ENCODE measurements at regions not wholly inside any gene's neighbourhood (a gene's known extent, or its start where the extent isn't known, plus 50 kb on each side); places are given as distances from the start of the nearest gene placed in this dataset.
"Not testable (repeated sequence)": the region's sequence is repeated elsewhere in the genome, so short reads cannot be mapped to it uniquely, and the experiment has no call there.

DNA sequence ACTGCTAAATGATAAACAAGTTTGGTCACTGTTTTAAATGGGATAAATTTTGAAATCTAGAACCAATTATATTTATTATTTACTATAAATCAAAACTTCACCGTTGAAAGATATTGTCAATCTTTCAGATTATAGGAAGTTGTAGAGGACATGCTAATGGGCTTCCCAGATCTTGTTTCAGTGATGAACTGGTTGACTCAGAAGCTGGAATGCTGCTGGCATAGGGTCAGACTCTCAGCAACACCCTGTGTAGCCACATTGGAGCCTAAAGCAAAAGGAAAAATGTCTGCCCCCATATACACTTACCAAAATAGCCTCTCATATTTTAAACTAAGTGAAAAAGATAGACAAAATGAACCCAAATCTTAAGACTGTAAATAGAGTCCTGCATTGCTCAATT, 916.9 kb upstream of the SOX9 start:
- DNase-seq (ENCODE audit: low read depth), result no peak
- Histone ChIP-seq H3K4me3 (ENCODE audit: low read depth, low read length) (no peak overlapping the region), H3K27me3 (ENCODE audit: control insufficient read depth, insufficient read depth, low read length) (no peaks in the 10 kb centered on the region)

DNA sequence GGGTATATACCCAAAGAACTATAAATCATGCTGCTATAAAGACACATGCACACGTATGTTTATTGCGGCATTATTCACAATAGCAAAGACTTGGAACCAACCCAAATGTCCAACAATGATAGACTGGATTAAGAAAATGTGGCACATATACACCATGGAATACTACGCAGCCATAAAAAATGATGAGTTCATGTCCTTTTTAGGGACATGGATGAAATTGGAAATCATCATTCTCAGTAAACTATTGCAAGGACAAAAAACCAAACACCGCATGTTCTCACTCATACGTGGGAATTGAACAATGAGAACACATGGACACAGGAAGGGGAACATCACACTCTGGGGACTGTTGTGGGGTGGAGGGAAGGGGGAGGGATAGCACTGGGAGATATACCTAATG, 914.9 kb upstream of the SOX9 start:
- DNase-seq (ENCODE audit: low read depth), result not testable (repeated sequence)

More for the DNA sequence above, 916.9 kb upstream of the SOX9 start:
- TF ChIP-seq, protein P1, sequence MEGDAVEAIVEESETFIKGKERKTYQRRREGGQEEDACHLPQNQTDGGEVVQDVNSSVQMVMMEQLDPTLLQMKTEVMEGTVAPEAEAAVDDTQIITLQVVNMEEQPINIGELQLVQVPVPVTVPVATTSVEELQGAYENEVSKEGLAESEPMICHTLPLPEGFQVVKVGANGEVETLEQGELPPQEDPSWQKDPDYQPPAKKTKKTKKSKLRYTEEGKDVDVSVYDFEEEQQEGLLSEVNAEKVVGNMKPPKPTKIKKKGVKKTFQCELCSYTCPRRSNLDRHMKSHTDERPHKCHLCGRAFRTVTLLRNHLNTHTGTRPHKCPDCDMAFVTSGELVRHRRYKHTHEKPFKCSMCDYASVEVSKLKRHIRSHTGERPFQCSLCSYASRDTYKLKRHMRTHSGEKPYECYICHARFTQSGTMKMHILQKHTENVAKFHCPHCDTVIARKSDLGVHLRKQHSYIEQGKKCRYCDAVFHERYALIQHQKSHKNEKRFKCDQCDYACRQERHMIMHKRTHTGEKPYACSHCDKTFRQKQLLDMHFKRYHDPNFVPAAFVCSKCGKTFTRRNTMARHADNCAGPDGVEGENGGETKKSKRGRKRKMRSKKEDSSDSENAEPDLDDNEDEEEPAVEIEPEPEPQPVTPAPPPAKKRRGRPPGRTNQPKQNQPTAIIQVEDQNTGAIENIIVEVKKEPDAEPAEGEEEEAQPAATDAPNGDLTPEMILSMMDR (IDR thresholded peaks at IDR 0.05; ENCODE audit: insufficient read depth, low read length, poor library complexity, severe bottlenecking), result no peak
- no peaks in the 10 kb centered on the region for H3K36me3 ChIP-seq (ENCODE audit: control insufficient read depth, insufficient read depth, low read length)

DNA sequence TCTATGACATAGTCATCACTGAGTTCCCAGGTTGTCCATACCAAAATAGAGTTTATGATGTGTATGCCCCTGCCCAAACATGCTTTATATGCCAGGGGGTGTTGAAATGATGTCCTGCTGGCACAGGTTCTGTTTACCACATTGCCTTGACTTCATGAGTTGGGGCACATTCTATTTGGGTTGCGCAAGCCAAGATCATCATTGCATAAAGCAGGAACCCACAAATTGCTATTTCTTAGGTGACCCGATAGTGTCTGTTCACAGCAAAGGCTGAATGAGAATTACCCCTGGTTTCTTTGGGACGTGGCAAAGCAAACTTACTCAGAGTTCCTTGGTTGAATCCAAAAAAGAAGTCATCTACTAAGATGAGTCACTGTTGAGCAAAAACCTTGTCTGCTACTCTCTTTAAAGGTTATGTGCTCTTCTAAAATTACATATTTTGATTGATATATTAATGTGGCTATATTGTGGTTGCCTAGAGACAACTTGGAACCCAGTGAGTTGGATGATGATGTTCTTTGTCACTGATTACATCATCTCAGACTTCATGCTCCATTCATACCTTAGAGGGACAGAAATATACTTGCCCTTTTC, 912.6 kb upstream of the SOX9 start:
- TF ChIP-seq, protein P1 (IDR thresholded peaks at IDR 0.05; ENCODE audit: insufficient read depth, low read length, poor library complexity, severe bottlenecking), result no peak
- no peak for DNase-seq (ENCODE audit: low read depth)
- no peaks in the 10 kb centered on the region for H3K27me3 ChIP-seq (ENCODE audit: control insufficient read depth, insufficient read depth, low read length)
- no peak overlapping the region for H3K4me3 ChIP-seq (ENCODE audit: low read depth, low read length)
- H3K36me3 ChIP-seq (ENCODE audit: control insufficient read depth, insufficient read depth, low read length), result no peaks in the 10 kb centered on the region

More for the DNA sequence above, 914.9 kb upstream of the SOX9 start:
- H3K27me3 ChIP-seq (ENCODE audit: control insufficient read depth, insufficient read depth, low read length); H3K4me3 ChIP-seq (ENCODE audit: low read depth, low read length); H3K36me3 ChIP-seq (ENCODE audit: control insufficient read depth, insufficient read depth, low read length): not testable (repeated sequence)

DNA sequence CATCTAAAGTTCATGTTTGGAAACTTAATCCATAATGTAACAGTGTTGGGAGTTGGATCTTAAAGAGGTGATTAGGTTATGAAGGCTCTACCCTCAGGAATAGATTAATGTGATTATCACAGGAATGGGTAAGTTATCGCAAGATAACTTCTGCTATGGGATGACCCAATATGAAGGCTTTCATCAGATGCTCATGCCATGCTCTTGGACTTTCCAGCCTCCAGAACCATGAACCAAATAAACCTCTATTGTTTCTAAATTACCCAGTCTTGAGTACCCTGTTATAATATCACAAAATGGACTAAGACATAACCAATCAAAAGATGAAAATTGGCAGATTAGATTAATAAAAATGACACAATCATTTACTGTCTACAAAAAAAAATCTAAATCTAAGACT, 906.9 kb upstream of the SOX9 start:
- no peak overlapping the region for H3K4me3 ChIP-seq (ENCODE audit: low read depth, low read length)
- no peaks in the 10 kb centered on the region for H3K36me3 ChIP-seq (ENCODE audit: control insufficient read depth, insufficient read depth, low read length)
- TF ChIP-seq, protein P1 (IDR thresholded peaks at IDR 0.05; ENCODE audit: insufficient read depth, low read length, poor library complexity, severe bottlenecking), result no peak
- no peaks in the 10 kb centered on the region for H3K27me3 ChIP-seq (ENCODE audit: control insufficient read depth, insufficient read depth, low read length)
- no peak for DNase-seq (ENCODE audit: low read depth)

DNA sequence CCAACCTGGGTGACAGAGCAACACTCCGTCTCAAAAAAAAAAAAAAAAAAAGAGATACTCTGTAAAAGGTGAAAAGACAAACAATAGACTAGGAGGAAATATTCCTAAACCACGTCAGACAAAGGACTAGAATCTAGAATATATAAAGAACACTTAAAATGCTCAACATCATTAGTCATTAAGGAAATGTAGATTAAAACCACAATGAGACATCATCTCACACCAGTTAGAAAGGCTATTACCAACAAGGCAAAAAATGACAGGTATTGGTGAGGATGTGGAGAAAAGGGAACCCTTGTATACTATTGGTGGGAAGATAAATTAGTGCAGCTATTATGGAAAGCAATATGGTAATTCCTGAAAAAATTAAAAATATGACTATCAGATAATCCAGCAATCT, 903.1 kb upstream of the SOX9 start:
- TF ChIP-seq, protein P1 (IDR thresholded peaks at IDR 0.05; ENCODE audit: insufficient read depth, low read length, poor library complexity, severe bottlenecking), result no peak
- no peak for DNase-seq (ENCODE audit: low read depth)
- no peak overlapping the region for H3K4me3 ChIP-seq (ENCODE audit: low read depth, low read length)

DNA sequence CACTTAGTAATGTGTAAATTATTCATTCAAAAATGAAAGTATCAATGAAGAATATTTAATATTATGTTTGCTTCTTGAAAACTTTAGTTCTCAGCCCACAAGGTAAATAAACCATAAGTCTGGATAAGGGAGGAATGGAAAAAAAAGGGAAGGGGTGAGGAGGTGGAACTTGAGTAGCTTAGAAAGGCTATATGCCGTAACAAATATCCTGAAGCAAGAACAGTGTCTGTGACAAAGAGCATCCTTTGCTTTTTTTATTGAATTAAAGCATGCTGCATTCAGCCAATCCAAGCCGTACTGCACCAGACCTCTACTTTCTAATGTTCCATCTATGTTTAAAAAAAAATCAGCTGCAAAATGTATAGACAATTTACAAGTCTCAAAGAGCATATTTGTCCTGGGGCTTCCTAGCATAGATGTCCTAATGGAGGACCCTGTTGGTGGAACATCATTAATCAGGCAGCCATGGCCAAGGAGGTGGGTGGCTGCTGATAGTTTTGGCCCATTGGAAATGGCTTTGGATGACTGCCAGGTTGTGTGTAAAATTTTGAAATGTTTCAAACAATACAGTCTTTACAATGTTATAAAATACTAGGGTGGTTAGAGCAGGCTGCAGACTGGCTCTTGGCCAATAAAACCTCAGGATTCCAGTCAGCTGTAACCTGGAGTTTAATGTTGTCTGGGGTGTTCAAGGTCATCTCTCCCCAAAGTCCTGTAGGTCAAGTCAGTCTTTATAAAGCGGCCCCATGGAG, 895.8 kb upstream of the SOX9 start:
- H3K27me3 ChIP-seq (ENCODE audit: control insufficient read depth, insufficient read depth, low read length), result no peaks in the 10 kb centered on the region
- no peak for DNase-seq (ENCODE audit: low read depth)

More for the DNA sequence above, 903.1 kb upstream of the SOX9 start:
- H3K36me3 ChIP-seq (ENCODE audit: control insufficient read depth, insufficient read depth, low read length), result no peaks in the 10 kb centered on the region
- H3K27me3 ChIP-seq (ENCODE audit: control insufficient read depth, insufficient read depth, low read length), result no peaks in the 10 kb centered on the region

More for the DNA sequence above, 895.8 kb upstream of the SOX9 start:
- no peaks in the 10 kb centered on the region for H3K36me3 ChIP-seq (ENCODE audit: control insufficient read depth, insufficient read depth, low read length)
- TF ChIP-seq, protein P1 (IDR thresholded peaks at IDR 0.05; ENCODE audit: insufficient read depth, low read length, poor library complexity, severe bottlenecking), result no peak
- no peak overlapping the region for H3K4me3 ChIP-seq (ENCODE audit: low read depth, low read length)
